ENCODE measurements at regions not wholly inside any gene's neighbourhood (a gene's known extent, or its start where the extent isn't known, plus 50 kb on each side); places are given as distances from the start of the nearest gene placed in this dataset.
"Not testable (repeated sequence)": the region's sequence is repeated elsewhere in the genome, so short reads cannot be mapped to it uniquely, and the experiment has no call there.

- not testable (repeated sequence) for TF ChIP-seq CTCF (conservative IDR thresholded peaks at IDR 0.05; ENCODE audit: low read depth, low read length); POLR2A (IDR thresholded peaks at IDR 0.05; ENCODE audit: low read depth, low read length); FOS (IDR thresholded peaks at IDR 0.05; ENCODE audit: low read depth, low read length); USF2 (IDR thresholded peaks at IDR 0.05; ENCODE audit: low read depth, low read length); MXI1 (IDR thresholded peaks at IDR 0.05; ENCODE audit: borderline replicate concordance, low read depth, low read length)
Observed at GRCh38 chr1:83039091-83039490, 959.8 kb downstream of the TTLL7 start.
